ENCODE measurements at regions not wholly inside any gene's neighbourhood (a gene's known extent, or its start where the extent isn't known, plus 50 kb on each side); places are given as distances from the start of the nearest gene placed in this dataset.

- WGBS, 2 donors (ENCODE audit: low coverage in 1 of 2), result 80 to 91% methylated on average over 1 to 2 of the region's 2 CpGs
- H3K4me3 ChIP-seq, result no peak overlapping the region
- in situ Hi-C loops (cut with MboI; ENCODE audit: low pct_ligation_motif_present in 1 of 4, low pct_unique_long_range_greater_than_20kb in 1 of 4, low sequenced_read_pairs in 3 of 4) (no loop called here), intact Hi-C loops (cut with DNase I; ENCODE audit: low total_unique reads) (no loop called here)
- H3K4me1 ChIP-seq, result no peaks in the 10 kb centered on the region
- H3K36me3 ChIP-seq, result no peaks in the 10 kb centered on the region
- no peak overlapping the region for H3K27ac ChIP-seq
- H3K27me3 ChIP-seq, result no peaks in the 10 kb centered on the region
- no peaks in the 10 kb centered on the region for H3K9me3 ChIP-seq
- no peak for TF ChIP-seq POLR2A (IDR thresholded peaks at IDR 0.05)
- TF ChIP-seq, protein P1, sequence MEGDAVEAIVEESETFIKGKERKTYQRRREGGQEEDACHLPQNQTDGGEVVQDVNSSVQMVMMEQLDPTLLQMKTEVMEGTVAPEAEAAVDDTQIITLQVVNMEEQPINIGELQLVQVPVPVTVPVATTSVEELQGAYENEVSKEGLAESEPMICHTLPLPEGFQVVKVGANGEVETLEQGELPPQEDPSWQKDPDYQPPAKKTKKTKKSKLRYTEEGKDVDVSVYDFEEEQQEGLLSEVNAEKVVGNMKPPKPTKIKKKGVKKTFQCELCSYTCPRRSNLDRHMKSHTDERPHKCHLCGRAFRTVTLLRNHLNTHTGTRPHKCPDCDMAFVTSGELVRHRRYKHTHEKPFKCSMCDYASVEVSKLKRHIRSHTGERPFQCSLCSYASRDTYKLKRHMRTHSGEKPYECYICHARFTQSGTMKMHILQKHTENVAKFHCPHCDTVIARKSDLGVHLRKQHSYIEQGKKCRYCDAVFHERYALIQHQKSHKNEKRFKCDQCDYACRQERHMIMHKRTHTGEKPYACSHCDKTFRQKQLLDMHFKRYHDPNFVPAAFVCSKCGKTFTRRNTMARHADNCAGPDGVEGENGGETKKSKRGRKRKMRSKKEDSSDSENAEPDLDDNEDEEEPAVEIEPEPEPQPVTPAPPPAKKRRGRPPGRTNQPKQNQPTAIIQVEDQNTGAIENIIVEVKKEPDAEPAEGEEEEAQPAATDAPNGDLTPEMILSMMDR (IDR thresholded peaks at IDR 0.05), result no peak
- no peak for TF ChIP-seq POLR2AphosphoS5 (IDR thresholded peaks at IDR 0.05)
- no peak for TF ChIP-seq EP300 (IDR thresholded peaks at IDR 0.05; ENCODE audit: low read depth)
- no peak for DNase-seq
Observed at GRCh38 chr10:33684211-33684611, 349.7 kb upstream of the NRP1 start.

GRCh38 chr10:33681595-33681994 lies 347.1 kb upstream of the NRP1 start:
- Histone ChIP-seq H3K27ac (no peak overlapping the region), H3K27me3 (no peaks in the 10 kb centered on the region), H3K4me1 (no peaks in the 10 kb centered on the region), H3K4me3 (no peak overlapping the region), H3K9me3 (no peaks in the 10 kb centered on the region), H3K36me3 (no peaks in the 10 kb centered on the region)
- DNase-seq, result no peak
- in situ Hi-C loops (cut with MboI; ENCODE audit: low pct_ligation_motif_present in 1 of 4, low pct_unique_long_range_greater_than_20kb in 1 of 4, low sequenced_read_pairs in 3 of 4) (no loop called here), intact Hi-C loops (cut with DNase I; ENCODE audit: low total_unique reads) (no loop called here)
- 44 to 78% methylated on average over 1 of the region's 1 CpG for WGBS, 2 donors (ENCODE audit: low coverage in 1 of 2)
- TF ChIP-seq EP300 (IDR thresholded peaks at IDR 0.05; ENCODE audit: low read depth) (no peak), POLR2AphosphoS5 (IDR thresholded peaks at IDR 0.05) (no peak), POLR2A (IDR thresholded peaks at IDR 0.05) (no peak)
- TF ChIP-seq, protein P1 (IDR thresholded peaks at IDR 0.05), result no peak

GRCh38 chr10:33680036-33680435 lies 345.6 kb upstream of the NRP1 start:
- DNase-seq, result no peak
- intact Hi-C loops (cut with DNase I; ENCODE audit: low total_unique reads) (no loop called here), in situ Hi-C loops (cut with MboI; ENCODE audit: low pct_ligation_motif_present in 1 of 4, low pct_unique_long_range_greater_than_20kb in 1 of 4, low sequenced_read_pairs in 3 of 4) (no loop called here)
- Histone ChIP-seq H3K4me3 (no peak overlapping the region), H3K36me3 (no peaks in the 10 kb centered on the region), H3K4me1 (no peaks in the 10 kb centered on the region), H3K9me3 (no peaks in the 10 kb centered on the region), H3K27me3 (no peaks in the 10 kb centered on the region), H3K27ac (no peak overlapping the region)
- TF ChIP-seq, protein P1 (IDR thresholded peaks at IDR 0.05), result no peak
- TF ChIP-seq POLR2AphosphoS5 (IDR thresholded peaks at IDR 0.05), result no peak
- TF ChIP-seq EP300 (IDR thresholded peaks at IDR 0.05; ENCODE audit: low read depth), result no peak
- TF ChIP-seq POLR2A (IDR thresholded peaks at IDR 0.05), result no peak
- 60 to 80% methylated on average over 1 to 5 of the region's 5 CpGs for WGBS, 2 donors (ENCODE audit: low coverage in 1 of 2)

DNA sequence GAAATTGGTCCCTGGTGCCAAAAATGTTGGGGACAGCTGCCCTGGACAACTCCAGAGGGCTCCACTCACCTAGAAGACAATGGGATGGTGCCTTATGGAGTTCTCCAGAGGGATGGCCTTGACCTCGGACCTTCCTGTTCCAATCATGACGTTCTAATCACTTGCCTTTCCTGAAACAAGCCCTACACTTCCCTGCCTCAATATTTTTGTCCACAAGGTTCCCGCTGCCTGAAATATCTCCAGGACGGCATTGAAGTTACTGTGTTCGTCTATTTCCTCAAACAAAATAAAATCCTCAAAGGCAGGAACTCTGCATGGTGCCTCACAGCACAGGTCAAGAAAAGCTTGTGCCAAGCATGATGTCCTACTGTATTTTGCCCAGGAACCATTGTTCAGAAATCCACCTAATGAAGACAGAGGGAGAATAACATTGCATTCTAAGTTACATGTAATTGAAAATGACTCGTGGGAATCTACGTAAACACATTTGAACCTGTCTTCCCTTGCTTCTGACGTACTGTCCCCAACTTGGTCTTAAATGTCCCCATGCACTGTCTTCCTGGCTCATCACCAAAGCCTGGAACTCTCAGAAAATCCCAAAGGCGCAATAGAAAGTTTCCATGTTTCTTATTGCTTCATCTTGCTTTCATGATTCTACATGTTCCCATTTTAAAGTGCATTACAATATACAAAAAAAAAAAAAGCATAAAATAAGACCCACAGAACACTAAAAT lies 342.3 kb upstream of the NRP1 start:
- Histone ChIP-seq H3K27ac (no peak overlapping the region), H3K4me1 (no peaks in the 10 kb centered on the region), H3K27me3 (no peaks in the 10 kb centered on the region), H3K4me3 (no peak overlapping the region), H3K36me3 (no peaks in the 10 kb centered on the region), H3K9me3 (no peaks in the 10 kb centered on the region)
- intact Hi-C loops (cut with DNase I; ENCODE audit: low total_unique reads), result no loop called here
- no peak for DNase-seq
- no peak for TF ChIP-seq EP300 (IDR thresholded peaks at IDR 0.05; ENCODE audit: low read depth)
- TF ChIP-seq POLR2AphosphoS5 (IDR thresholded peaks at IDR 0.05), result no peak
- TF ChIP-seq, protein P1 (IDR thresholded peaks at IDR 0.05), result no peak
- TF ChIP-seq POLR2A (IDR thresholded peaks at IDR 0.05), result no peak
- in situ Hi-C loops (cut with MboI; ENCODE audit: low pct_ligation_motif_present in 1 of 4, low pct_unique_long_range_greater_than_20kb in 1 of 4, low sequenced_read_pairs in 3 of 4), result no loop called here
- 86 to 87% methylated on average over 9 of the region's 9 CpGs for WGBS, 2 donors (ENCODE audit: low coverage in 1 of 2)
